CD4-positive, alpha-beta T cell (primary cell): ENCODE measurements at regions not wholly inside any gene's neighbourhood (a gene's known extent, or its start where the extent isn't known, plus 50 kb on each side); places are given as distances from the start of the nearest gene placed in this dataset.

ENCODE experiments used
- ATAC-seq: fragments of 200-7000 bp; cut with Tn5 transposase; one replicate; pipeline ENCODE4 v1.10.0; 2022; ENCODE audit warnings: mild to moderate bottlenecking; ENCODE audit not compliant: poor library complexity
- CTCF ChIA-PET: fragments of 350-600 bp; sonication (Branson Sonifier 250); formaldehyde crosslinking; loops from one replicate; lab custom pipeline; 2021; ENCODE audit warnings: antibody characterized with exemption, inconsistent platforms; lab: Charles Lee
- POLR2A ChIA-PET: fragments of 350-600 bp; sonication (Branson Sonifier 250); formaldehyde crosslinking; loops from one replicate; lab custom pipeline; 2021; ENCODE audit warnings: antibody characterized with exemption, inconsistent platforms; lab: Charles Lee
- DNase-seq, 14 experiments: peaks; one replicate each; pipeline ENCODE4 v3.0.0-alpha.2; 2013 to 2020; ENCODE audit warnings: mixed read lengths in 2 of 14
- H3K27ac ChIP-seq, 2 donors: one replicate each; pipeline versions ENCODE4 v1.5.1 to v1.7.0; 2013; ENCODE audit warnings: low read length in 2 of 2, low read depth in 1 of 2, mild to moderate bottlenecking in 1 of 2
- H3K27me3 ChIP-seq, 2 experiments: 1 replicate in 1 of 2; 2 replicates in 1 of 2; pipeline versions ENCODE4 v1.6.1 to v1.7.0; 2013; ENCODE audit warnings: low read length in 2 of 2, control low read depth in 1 of 2, mild to moderate bottlenecking in 1 of 2, moderate library complexity in 1 of 2; ENCODE audit not compliant: insufficient read depth in 2 of 2, control insufficient read depth in 1 of 2
- H3K36me3 ChIP-seq: one replicate; pipeline ENCODE4 v1.6.1; 2013; ENCODE audit warnings: low read length, control low read depth; ENCODE audit not compliant: insufficient read depth
- H3K4me1 ChIP-seq: one replicate; pipeline ENCODE4 v1.6.1; 2013; ENCODE audit warnings: low read length, control low read depth; ENCODE audit not compliant: insufficient read depth
- H3K4me3 ChIP-seq: one replicate; pipeline ENCODE4 v1.5.1; 2013; ENCODE audit warnings: mild to moderate bottlenecking, low read length, moderate library complexity
- H3K9me3 ChIP-seq, 2 experiments: 1 replicate in 1 of 2; 2 replicates in 1 of 2; pipeline versions ENCODE4 v1.6.1 to v1.7.0; 2013; ENCODE audit warnings: low read length in 2 of 2, mild to moderate bottlenecking in 2 of 2, control low read depth in 1 of 2, moderate library complexity in 1 of 2; ENCODE audit not compliant: control insufficient read depth in 1 of 2, insufficient read depth in 1 of 2
- H3K27ac Mint-ChIP-seq: one replicate; pipeline ENCODE4 v1.8.0; 2020; ENCODE audit warnings: mixed read lengths
- H3K27me3 Mint-ChIP-seq: one replicate; pipeline ENCODE4 v1.8.0; 2021; ENCODE audit warnings: mixed read lengths
- H3K36me3 Mint-ChIP-seq: one replicate; pipeline ENCODE4 v1.8.0; 2021; ENCODE audit warnings: low read depth, mixed read lengths
- H3K4me1 Mint-ChIP-seq: one replicate; pipeline ENCODE4 v1.8.0; 2021; ENCODE audit warnings: low read depth, mixed read lengths
- H3K4me3 Mint-ChIP-seq: one replicate; pipeline ENCODE4 v1.8.0; 2020; ENCODE audit warnings: mild to moderate bottlenecking, mixed read lengths
- H3K9me3 Mint-ChIP-seq: one replicate; pipeline ENCODE4 v1.8.0; 2020; ENCODE audit warnings: mixed read lengths
- CTCF ChIP-seq: fragments of 200-600 bp; IDR thresholded peaks from one replicate; pipeline ENCODE4 v1.8.0; 2022; ENCODE audit warnings: antibody characterized with exemption, mild to moderate bottlenecking
- intact Hi-C, 2 experiments: fragments of 100-400 bp; cut with DNase I in 1 of 2; cut with micrococcal nuclease in 1 of 2; formaldehyde crosslinking; loops; one replicate each; pipeline versions ENCODE4 v1.15.1 to v1.9.0; 2023 to 2025; cut with DNase I, micrococcal nuclease

- POLR2A ChIA-PET, result no interaction called here
- H3K36me3 ChIP-seq, result no peaks in the 10 kb centered on the region
- no peak overlapping the region for H3K4me3 ChIP-seq
- no peak overlapping the region for H3K27ac Mint-ChIP-seq
- H3K36me3 Mint-ChIP-seq, result no peaks in the 10 kb centered on the region
- no peak overlapping the region for H3K4me3 Mint-ChIP-seq
- no peaks in the 10 kb centered on the region for H3K4me1 Mint-ChIP-seq
- ATAC-seq, result no peak
- H3K27ac ChIP-seq, result no peak overlapping the region
- intact Hi-C loops, result no loop called here
- DNase-seq, result no peak
- no peak for TF ChIP-seq CTCF
- no peaks in the 10 kb centered on the region for H3K27me3 ChIP-seq
- no peaks in the 10 kb centered on the region for H3K27me3 Mint-ChIP-seq
- no peaks in the 10 kb centered on the region for H3K9me3 Mint-ChIP-seq
- peaks cover 0 to 6% of the 10 kb centered on the region in 2 experiments for H3K9me3 ChIP-seq
- CTCF ChIA-PET, result no interaction called here
- H3K4me1 ChIP-seq, result no peaks in the 10 kb centered on the region
Measured at GRCh38 chr9:87069690-87070089, 122.4 kb upstream of the GAS1 start.

DNA sequence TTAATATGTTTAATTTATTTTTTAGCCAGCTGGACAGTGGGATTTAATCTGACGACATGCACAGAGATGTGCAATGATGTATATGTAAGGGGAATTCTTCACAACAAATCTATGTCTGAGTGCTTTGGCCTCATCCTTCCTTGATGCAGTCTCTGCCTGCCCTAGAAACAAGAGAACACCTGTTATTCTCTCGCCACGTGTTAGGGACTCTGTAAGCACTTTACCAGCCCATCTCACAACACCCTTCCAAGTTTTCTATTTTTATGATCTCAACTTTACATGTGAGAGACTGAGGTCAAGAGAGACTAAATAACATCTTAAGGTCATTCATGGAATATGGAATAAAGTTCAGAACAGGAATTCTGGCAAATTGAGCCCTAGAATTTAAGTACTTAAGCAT, 123.0 kb upstream of the GAS1 start:
- Histone ChIP-seq H3K27ac (no peak overlapping the region), H3K4me1 (no peaks in the 10 kb centered on the region), H3K27me3 (no peaks in the 10 kb centered on the region), H3K36me3 (no peaks in the 10 kb centered on the region), H3K9me3 (peaks cover 0 to 6% of the 10 kb centered on the region in 2 experiments), H3K4me3 (no peak overlapping the region)
- no peak for TF ChIP-seq CTCF
- Mint-ChIP-seq H3K36me3 (no peaks in the 10 kb centered on the region), H3K27me3 (no peaks in the 10 kb centered on the region), H3K4me3 (no peak overlapping the region), H3K27ac (no peak overlapping the region), H3K4me1 (no peaks in the 10 kb centered on the region), H3K9me3 (no peaks in the 10 kb centered on the region)
- CTCF ChIA-PET, result no interaction called here
- intact Hi-C loops, result no loop called here
- DNase-seq (no peak), ATAC-seq (no peak)
- POLR2A ChIA-PET, result no interaction called here

DNA sequence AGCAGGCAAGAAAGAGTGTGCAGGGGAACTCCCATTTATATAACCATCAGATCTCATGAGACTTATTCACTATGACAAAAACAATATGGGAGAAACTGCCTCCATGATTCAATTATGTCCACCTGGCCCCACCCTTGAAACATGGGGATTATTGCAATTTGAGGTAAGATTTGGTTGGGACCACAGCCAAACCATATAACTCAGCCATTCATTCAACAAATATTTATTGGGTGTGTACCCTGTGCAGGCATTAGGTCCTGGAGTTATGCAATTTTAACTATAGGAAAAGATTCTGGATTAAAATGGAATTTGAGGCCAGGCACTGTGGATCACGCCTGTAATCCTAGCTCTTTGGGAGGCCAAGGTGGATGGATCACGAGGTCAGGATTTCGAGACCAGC, 124.2 kb upstream of the GAS1 start:
- Histone ChIP-seq H3K9me3 (peaks cover 0 to 6% of the 10 kb centered on the region in 2 experiments), H3K36me3 (no peaks in the 10 kb centered on the region), H3K4me1 (no peaks in the 10 kb centered on the region), H3K4me3 (no peak overlapping the region), H3K27ac (no peak overlapping the region), H3K27me3 (no peaks in the 10 kb centered on the region)
- intact Hi-C loops, result no loop called here
- Mint-ChIP-seq H3K4me3 (no peak overlapping the region), H3K27ac (no peak overlapping the region), H3K27me3 (no peaks in the 10 kb centered on the region), H3K9me3 (no peaks in the 10 kb centered on the region), H3K36me3 (no peaks in the 10 kb centered on the region), H3K4me1 (no peaks in the 10 kb centered on the region)
- ATAC-seq, result no peak
- no peak for TF ChIP-seq CTCF
- CTCF ChIA-PET, result no interaction called here
- POLR2A ChIA-PET, result no interaction called here
- no peak for DNase-seq
